Endothelial cell of umbilical vein (primary cell): ENCODE measurements at regions not wholly inside any gene's neighbourhood (a gene's known extent, or its start where the extent isn't known, plus 50 kb on each side); places are given as distances from the start of the nearest gene placed in this dataset.

Experiments
- BruUV-seq: library from RNA; stranded (reverse); fragments of 400-500 nt; replicated peaks from 2 replicates; lab custom pipeline; 2021; lab: Mats Ljungman, UMichigan
- CTCF ChIA-PET: fragments of 300-600, 350-600 bp; sonication (Branson Sonifier 250); formaldehyde crosslinking; loops from one replicate; lab custom pipeline; 2021; ENCODE audit warnings: antibody characterized with exemption, inconsistent platforms; lab: Charles Lee
- POLR2A ChIA-PET: fragments of 300-600, 350-600 bp; sonication (Branson Sonifier 250); formaldehyde crosslinking; loops from one replicate; lab custom pipeline; 2021; ENCODE audit warnings: antibody characterized with exemption, inconsistent platforms; lab: Charles Lee
- DNase-seq: peaks from one replicate; pipeline ENCODE4 v3.0.0-alpha.2; 2011; ENCODE audit warnings: low read depth, low spot score
- FAIRE-seq: peaks from 2 replicates; lab custom pipeline; 2011; peaks lifted over from hg19 to GRCh38; lab: Jason Lieb, UNC
- H2AFZ ChIP-seq: 2 replicates; pipeline ENCODE4 v1.6.0; 2012; ENCODE audit warnings: low read depth, low read length, control low read depth, inconsistent platforms
- H3K27ac ChIP-seq: 2 replicates; pipeline ENCODE4 v1.5.1; 2011; ENCODE audit warnings: low read depth, mild to moderate bottlenecking, control low read depth, low read length, moderate library complexity; ENCODE audit not compliant: insufficient read depth
- H3K27me3 ChIP-seq, 2 experiments: 2 replicates each; pipeline versions ENCODE4 v1.6.0 to v1.6.1; 2011; ENCODE audit warnings: low read length in 2 of 2, mixed read lengths in 1 of 2; ENCODE audit not compliant: control insufficient read depth in 2 of 2, insufficient read depth in 2 of 2
- H3K36me3 ChIP-seq, 2 experiments: 2 replicates in 1 of 2; 3 replicates in 1 of 2; pipeline ENCODE4 v1.5.1; 2011; ENCODE audit warnings: low read length in 2 of 2, mild to moderate bottlenecking in 1 of 2, moderate library complexity in 1 of 2; ENCODE audit not compliant: control insufficient read depth in 2 of 2, insufficient read depth in 2 of 2; ENCODE audit errors: extremely low read depth in 1 of 2
- H3K4me1 ChIP-seq: 3 replicates; pipeline ENCODE4 v1.5.1; 2011; ENCODE audit warnings: mild to moderate bottlenecking, low read length; ENCODE audit not compliant: control insufficient read depth, insufficient read depth; ENCODE audit errors: extremely low read depth
- H3K4me2 ChIP-seq: 2 replicates; pipeline ENCODE4 v1.6.1; 2011; ENCODE audit warnings: low read length, control low read depth, mixed read lengths; ENCODE audit not compliant: insufficient read depth
- H3K4me3 ChIP-seq, 3 experiments: fragments of 200-600 bp in 1 of 3; sonication (generic), shearing (Covaris generic) in 1 of 3; replicated peaks in 1 of 3; 2 replicates each; pipeline ENCODE4 v1.5.1; 2011 to 2016; ENCODE audit warnings: control low read depth in 3 of 3, low read length in 3 of 3, mild to moderate bottlenecking in 2 of 3, inconsistent platforms in 1 of 3, low read depth in 1 of 3, moderate library complexity in 1 of 3; ENCODE audit not compliant: insufficient read depth in 1 of 3
- H3K79me2 ChIP-seq: 2 replicates; pipeline ENCODE4 v1.6.0; 2012; ENCODE audit warnings: low read length, inconsistent platforms; ENCODE audit not compliant: control insufficient read depth, insufficient read depth
- H3K9ac ChIP-seq: replicated peaks from 2 replicates; pipeline ENCODE3; 2011; ENCODE audit warnings: low read length, control low read depth; ENCODE audit not compliant: insufficient read depth; ENCODE audit errors: extremely low read depth
- H3K9me1 ChIP-seq: replicated peaks from 3 replicates; pipeline ENCODE4 v1.6.0; 2011; ENCODE audit warnings: mild to moderate bottlenecking, low read length; ENCODE audit not compliant: control insufficient read depth, insufficient read depth; ENCODE audit errors: extremely low read depth
- H3K9me3 ChIP-seq: replicated peaks from 2 replicates; pipeline ENCODE4 v1.5.1; 2012; ENCODE audit warnings: low read length, inconsistent platforms; ENCODE audit not compliant: control insufficient read depth, insufficient read depth
- H4K20me1 ChIP-seq: replicated peaks from 2 replicates; pipeline ENCODE3; 2011; ENCODE audit warnings: mild to moderate bottlenecking, low read length; ENCODE audit not compliant: control insufficient read depth, insufficient read depth; ENCODE audit errors: extremely low read depth
- CTCF ChIP-seq, 2 donors: IDR thresholded peaks; 1 replicate in 1 of 2; 2 replicates in 1 of 2; pipeline ENCODE4 v1.5.1; 2011; ENCODE audit warnings: low read length in 2 of 2, mild to moderate bottlenecking in 2 of 2, moderate library complexity in 2 of 2, control low read depth in 1 of 2, inconsistent platforms in 1 of 2, low read depth in 1 of 2; ENCODE audit not compliant: insufficient read depth in 1 of 2; ENCODE audit errors: extremely low read depth in 1 of 2
- EZH2 ChIP-seq: IDR thresholded peaks from 2 replicates; pipeline ENCODE4 v1.6.1; 2012; ENCODE audit warnings: borderline replicate concordance, low read depth, mild to moderate bottlenecking, moderate library complexity, low read length, inconsistent platforms; ENCODE audit not compliant: severe bottlenecking
- FOS ChIP-seq: IDR thresholded peaks from 2 replicates; pipeline ENCODE4 v1.6.1; 2011; ENCODE audit warnings: mild to moderate bottlenecking, low read length, moderate library complexity, borderline replicate concordance; ENCODE audit not compliant: insufficient read depth
- GATA2 ChIP-seq: IDR thresholded peaks from 2 replicates; pipeline ENCODE4 v1.7.0; 2011; ENCODE audit warnings: low read depth, mild to moderate bottlenecking, moderate library complexity, mixed read lengths, low read length; ENCODE audit not compliant: insufficient read length, insufficient read depth
- JUN ChIP-seq: IDR thresholded peaks from 2 replicates; pipeline ENCODE4 v1.6.1; 2011; ENCODE audit warnings: borderline replicate concordance, low read depth; ENCODE audit not compliant: insufficient read length, insufficient read depth
- MAX ChIP-seq: IDR thresholded peaks from 2 replicates; pipeline ENCODE4 v1.6.1; 2011; ENCODE audit not compliant: insufficient read depth, insufficient read length
- MYC ChIP-seq: IDR thresholded peaks from one replicate; pipeline ENCODE4 v1.6.1; 2011; ENCODE audit warnings: mild to moderate bottlenecking, low read depth, low read length
- POLR2A ChIP-seq: IDR thresholded peaks from 2 replicates; pipeline ENCODE4 v1.6.1; 2012; ENCODE audit warnings: low read depth, mild to moderate bottlenecking, control low read depth, low read length
- POLR2AphosphoS5 ChIP-seq: IDR thresholded peaks from 2 replicates; pipeline ENCODE4 v1.6.1; 2012; ENCODE audit warnings: low read depth, mild to moderate bottlenecking, control low read depth, low read length, moderate library complexity; ENCODE audit not compliant: insufficient read depth
- dilution Hi-C: fragments of 300-500 bp; cut with MboI; formaldehyde crosslinking; loops from one replicate; pipeline ENCODE4 v1.15.0; 2019; ENCODE audit warnings: low sequenced_read_pairs; ENCODE audit not compliant: extremely low pct_ligation_motif_present
- intact Hi-C: fragments of 100-400 bp; cut with micrococcal nuclease; formaldehyde crosslinking; loops from one replicate; pipeline ENCODE4 v1.10.0; 2022

GRCh38 chr6:147040121-147040910 lies 163.9 kb upstream of the STXBP5 start:
- no peak overlapping the region for H2AFZ ChIP-seq
- no peak overlapping the region for H3K9ac ChIP-seq
- FAIRE-seq, result no peak
- POLR2A ChIA-PET, result no interaction called here
- no peaks in the 10 kb centered on the region for H3K79me2 ChIP-seq
- no peaks in the 10 kb centered on the region for H3K9me1 ChIP-seq
- no peak for DNase-seq
- dilution Hi-C loops (no loop called here), intact Hi-C loops (no loop called here)
- H3K27ac ChIP-seq, result no peak overlapping the region
- no peaks in the 10 kb centered on the region for H3K27me3 ChIP-seq
- H3K9me3 ChIP-seq, result no peaks in the 10 kb centered on the region
- TF ChIP-seq POLR2AphosphoS5 (no peak), EZH2 (no peak), JUN (no peak), MYC (no peak)
- H4K20me1 ChIP-seq, result no peaks in the 10 kb centered on the region
- no peaks in the 10 kb centered on the region for H3K36me3 ChIP-seq
- CTCF ChIA-PET, result interaction anchor here (1.1 kb wide), 1 partner anchor 13 kb away, joined by 3 read pairs; no protein-coding TSS in a partner anchor
- H3K4me3 ChIP-seq, result no peak overlapping the region
- H3K4me1 ChIP-seq, result no peaks in the 10 kb centered on the region
- no TSS peak for BruUV-seq
- no peak overlapping the region for H3K4me2 ChIP-seq

GRCh38 chr6:147042679-147043078 lies 161.5 kb upstream of the STXBP5 start:
- TF ChIP-seq MYC (no peak), EZH2 (no peak), MAX (no peak), GATA2 (no peak), JUN (no peak), CTCF (IDR thresholded peaks at IDR 0.05; ENCODE audit: extremely low read depth in 1 of 2, insufficient read depth in 1 of 2, low read depth in 1 of 2, low read length in 2 of 2) (no peak), POLR2AphosphoS5 (no peak), POLR2A (no peak), FOS (no peak)
- dilution Hi-C loops, result no loop called here
- H3K9me3 ChIP-seq, result no peaks in the 10 kb centered on the region
- no peak overlapping the region for H3K9ac ChIP-seq
- H3K4me1 ChIP-seq, result no peaks in the 10 kb centered on the region
- DNase-seq (no peak), FAIRE-seq (no peak)
- H3K79me2 ChIP-seq, result no peaks in the 10 kb centered on the region
- POLR2A ChIA-PET, result no interaction called here
- CTCF ChIA-PET, result interaction anchor here (1.8 kb wide), 1 partner anchor 13 kb away, joined by 5 read pairs; no protein-coding TSS in a partner anchor
- H3K36me3 ChIP-seq, result no peaks in the 10 kb centered on the region
- H3K27me3 ChIP-seq, result no peaks in the 10 kb centered on the region
- H3K4me2 ChIP-seq, result no peak overlapping the region
- H2AFZ ChIP-seq, result no peak overlapping the region
- H3K9me1 ChIP-seq, result no peaks in the 10 kb centered on the region
- intact Hi-C loops, result no loop called here
- BruUV-seq, result no TSS peak
- no peaks in the 10 kb centered on the region for H4K20me1 ChIP-seq
- H3K4me3 ChIP-seq, result no peak overlapping the region
- H3K27ac ChIP-seq, result no peak overlapping the region
